Nephron progenitor cell (in vitro differentiated cells): ENCODE measurements at regions not wholly inside any gene's neighbourhood (a gene's known extent, or its start where the extent isn't known, plus 50 kb on each side); places are given as distances from the start of the nearest gene placed in this dataset.

Experiments
- DNase-seq: peaks from one replicate; pipeline ENCODE4 v3.0.0; 2021
- H3K27ac Mint-ChIP-seq: 2 replicates; pipeline ENCODE4 v1.8.0; 2021; ENCODE audit warnings: mild to moderate bottlenecking, moderate library complexity, mixed read lengths
- H3K27me3 Mint-ChIP-seq: 2 replicates; pipeline ENCODE4 v1.8.0; 2021; ENCODE audit warnings: mild to moderate bottlenecking, low read depth, mixed read lengths; ENCODE audit not compliant: poor library complexity
- H3K36me3 Mint-ChIP-seq: 2 replicates; pipeline ENCODE4 v1.8.0; 2021; ENCODE audit warnings: low read depth, mixed read lengths
- H3K4me1 Mint-ChIP-seq: 2 replicates; pipeline ENCODE4 v1.8.0; 2021; ENCODE audit warnings: mixed read lengths
- H3K4me3 Mint-ChIP-seq: 2 replicates; pipeline ENCODE4 v1.8.0; 2021; ENCODE audit warnings: mild to moderate bottlenecking, moderate library complexity, mixed read lengths
- H3K9me3 Mint-ChIP-seq: 2 replicates; pipeline ENCODE4 v1.8.0; 2021; ENCODE audit warnings: mild to moderate bottlenecking, moderate library complexity, mixed read lengths
- TF ChIP-seq, protein P1 (sequence below): fragments of 200-600 bp; sonication (generic); IDR thresholded peaks from 2 replicates; pipeline ENCODE4 v1.5.0; 2021; ENCODE audit warnings: antibody characterized with exemption

DNA sequence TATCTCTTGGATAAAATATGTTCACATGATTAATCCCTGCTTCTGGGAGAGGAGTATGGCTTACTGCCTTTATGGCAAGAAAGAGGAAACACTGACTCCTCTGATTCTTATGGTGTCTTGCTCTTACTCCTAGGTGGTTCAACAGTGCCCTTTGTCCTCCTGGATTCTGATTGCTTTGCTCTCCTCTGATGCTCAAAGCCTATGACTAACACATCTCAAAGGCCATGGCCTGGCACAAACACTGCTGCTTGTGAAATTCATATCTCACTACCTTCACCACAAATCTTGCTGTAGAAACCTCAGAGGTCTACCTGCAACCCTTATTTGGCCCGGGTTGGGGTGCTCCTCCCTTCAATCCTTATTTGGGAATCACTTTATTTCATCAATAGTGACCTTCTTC lies 217.2 kb downstream of the C12orf50 start:
- peaks cover 3% of the 10 kb centered on the region for H3K27me3 Mint-ChIP-seq
- no peaks in the 10 kb centered on the region for H3K36me3 Mint-ChIP-seq
- H3K27ac Mint-ChIP-seq = no peak overlapping the region
- H3K4me3 Mint-ChIP-seq = no peak overlapping the region
- TF ChIP-seq, protein P1, sequence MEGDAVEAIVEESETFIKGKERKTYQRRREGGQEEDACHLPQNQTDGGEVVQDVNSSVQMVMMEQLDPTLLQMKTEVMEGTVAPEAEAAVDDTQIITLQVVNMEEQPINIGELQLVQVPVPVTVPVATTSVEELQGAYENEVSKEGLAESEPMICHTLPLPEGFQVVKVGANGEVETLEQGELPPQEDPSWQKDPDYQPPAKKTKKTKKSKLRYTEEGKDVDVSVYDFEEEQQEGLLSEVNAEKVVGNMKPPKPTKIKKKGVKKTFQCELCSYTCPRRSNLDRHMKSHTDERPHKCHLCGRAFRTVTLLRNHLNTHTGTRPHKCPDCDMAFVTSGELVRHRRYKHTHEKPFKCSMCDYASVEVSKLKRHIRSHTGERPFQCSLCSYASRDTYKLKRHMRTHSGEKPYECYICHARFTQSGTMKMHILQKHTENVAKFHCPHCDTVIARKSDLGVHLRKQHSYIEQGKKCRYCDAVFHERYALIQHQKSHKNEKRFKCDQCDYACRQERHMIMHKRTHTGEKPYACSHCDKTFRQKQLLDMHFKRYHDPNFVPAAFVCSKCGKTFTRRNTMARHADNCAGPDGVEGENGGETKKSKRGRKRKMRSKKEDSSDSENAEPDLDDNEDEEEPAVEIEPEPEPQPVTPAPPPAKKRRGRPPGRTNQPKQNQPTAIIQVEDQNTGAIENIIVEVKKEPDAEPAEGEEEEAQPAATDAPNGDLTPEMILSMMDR = no peak
- H3K9me3 Mint-ChIP-seq = no peaks in the 10 kb centered on the region
- DNase-seq = no peak
- peaks cover 14% of the 10 kb centered on the region for H3K4me1 Mint-ChIP-seq

DNA sequence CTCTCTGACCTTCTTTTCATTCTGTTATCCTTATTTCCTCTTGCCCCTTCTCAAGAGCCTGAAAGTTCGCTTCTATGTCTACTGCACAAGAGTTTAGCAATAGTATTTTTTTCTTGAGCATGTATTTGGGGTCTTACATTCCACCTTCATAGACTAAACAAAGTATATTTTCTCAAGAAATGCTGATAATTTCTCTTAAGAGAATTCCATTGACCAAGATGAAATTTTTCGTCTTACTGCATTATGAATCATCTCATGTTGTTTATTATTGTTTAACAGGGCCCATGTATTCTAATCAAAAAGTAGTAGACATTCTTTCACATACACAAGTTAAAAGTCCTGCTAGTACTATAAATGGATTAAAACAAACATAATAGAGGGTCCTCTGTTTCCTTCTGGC lies 219.3 kb downstream of the C12orf50 start:
- Mint-ChIP-seq H3K9me3 (no peaks in the 10 kb centered on the region), H3K4me3 (no peak overlapping the region), H3K36me3 (no peaks in the 10 kb centered on the region), H3K4me1 (peaks cover 7% of the 10 kb centered on the region), H3K27me3 (peaks cover 3% of the 10 kb centered on the region), H3K27ac (no peak overlapping the region)
- TF ChIP-seq, protein P1 = no peak
- no peak for DNase-seq

DNA sequence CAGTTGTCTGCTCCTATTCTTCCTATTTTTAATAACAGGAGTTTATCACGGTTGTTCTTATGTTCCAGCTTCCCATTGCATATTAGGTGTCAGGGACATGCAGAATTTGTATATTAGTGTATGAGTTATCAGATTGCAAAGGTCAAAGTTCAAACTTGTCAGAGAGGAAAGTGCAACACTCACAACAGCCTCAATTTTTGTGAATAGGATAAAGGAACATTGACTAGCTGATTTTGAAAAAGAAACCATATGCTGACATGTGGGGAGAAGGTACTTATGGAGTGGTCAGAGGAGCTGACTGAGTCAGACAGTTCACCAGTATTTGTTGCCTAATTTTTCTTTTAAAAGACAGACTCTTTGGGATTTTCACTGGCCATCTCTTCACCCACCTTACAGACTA lies 222.1 kb downstream of the C12orf50 start:
- Mint-ChIP-seq H3K27me3 (peaks cover 2% of the 10 kb centered on the region), H3K36me3 (no peaks in the 10 kb centered on the region), H3K27ac (no peak overlapping the region), H3K4me3 (no peak overlapping the region), H3K9me3 (no peaks in the 10 kb centered on the region), H3K4me1 (peaks cover 7% of the 10 kb centered on the region)
- TF ChIP-seq, protein P1 = no peak
- no peak for DNase-seq

DNA sequence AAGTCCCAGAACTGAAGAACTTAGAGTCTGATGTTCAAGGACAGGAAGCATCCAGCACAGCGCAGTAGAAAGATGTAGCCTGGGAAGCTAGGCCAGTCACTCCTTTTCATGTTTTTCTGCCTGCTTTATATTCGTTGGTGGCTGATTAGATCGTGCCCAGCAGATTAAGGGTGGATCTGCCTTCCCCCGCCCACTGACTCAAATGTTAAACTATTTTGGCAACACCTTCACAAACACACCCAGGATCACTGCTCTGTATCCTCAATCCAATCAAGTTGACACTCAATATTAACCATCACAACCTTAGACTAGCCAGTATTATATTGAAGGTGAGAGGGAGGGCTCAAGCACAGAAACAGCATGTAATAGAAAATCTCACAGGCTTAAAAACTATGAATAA lies 222.9 kb downstream of the C12orf50 start:
- no peak overlapping the region for H3K4me3 Mint-ChIP-seq
- DNase-seq = no peak
- H3K4me1 Mint-ChIP-seq = peaks cover 7% of the 10 kb centered on the region
- no peaks in the 10 kb centered on the region for H3K36me3 Mint-ChIP-seq
- TF ChIP-seq, protein P1 = no peak
- H3K27ac Mint-ChIP-seq = no peak overlapping the region
- no peaks in the 10 kb centered on the region for H3K27me3 Mint-ChIP-seq
- H3K9me3 Mint-ChIP-seq = no peaks in the 10 kb centered on the region

DNA sequence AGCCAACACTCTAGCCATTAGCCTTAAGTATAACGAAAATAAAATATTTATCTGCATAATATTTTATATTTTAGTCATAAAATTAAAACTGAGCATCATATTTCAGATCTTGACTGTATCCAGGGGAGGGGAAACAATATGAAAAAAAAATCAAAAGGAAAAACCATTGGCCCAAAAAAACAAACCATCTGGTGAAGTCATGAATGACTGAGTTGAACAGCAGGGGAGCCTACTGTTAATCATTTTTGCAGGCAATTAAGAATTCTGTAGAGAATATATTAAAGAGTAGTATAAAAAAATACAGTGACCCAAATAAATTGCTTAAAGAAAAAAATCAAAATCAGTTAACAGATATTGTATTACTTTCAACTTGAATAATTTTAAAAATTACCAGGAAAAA lies 224.8 kb downstream of the C12orf50 start:
- no peaks in the 10 kb centered on the region for H3K27me3 Mint-ChIP-seq
- no peaks in the 10 kb centered on the region for H3K4me1 Mint-ChIP-seq
- H3K36me3 Mint-ChIP-seq = no peaks in the 10 kb centered on the region
- TF ChIP-seq, protein P1 = no peak
- no peak overlapping the region for H3K27ac Mint-ChIP-seq
- DNase-seq = no peak
- H3K4me3 Mint-ChIP-seq = no peak overlapping the region
- no peaks in the 10 kb centered on the region for H3K9me3 Mint-ChIP-seq

DNA sequence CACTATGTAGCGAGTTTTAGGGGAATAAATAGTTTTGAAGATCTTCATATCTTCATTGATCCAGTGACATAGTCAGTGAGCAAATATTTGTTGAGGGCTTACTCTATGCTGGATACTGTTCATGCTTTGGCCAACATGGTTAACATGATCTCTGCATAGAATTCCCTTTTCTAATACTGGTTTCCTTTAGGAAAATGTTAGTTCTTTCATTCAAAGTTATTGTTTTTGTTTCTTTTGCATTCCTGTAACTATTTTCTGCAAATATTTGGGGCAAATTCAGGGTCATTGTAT lies 226.5 kb downstream of the C12orf50 start:
- H3K36me3 Mint-ChIP-seq = no peaks in the 10 kb centered on the region
- TF ChIP-seq, protein P1 = no peak
- H3K4me1 Mint-ChIP-seq = no peaks in the 10 kb centered on the region
- H3K9me3 Mint-ChIP-seq = no peaks in the 10 kb centered on the region
- no peak for DNase-seq
- H3K27me3 Mint-ChIP-seq = no peaks in the 10 kb centered on the region
- no peak overlapping the region for H3K27ac Mint-ChIP-seq
- no peak overlapping the region for H3K4me3 Mint-ChIP-seq
